ENCODE measurements at regions not wholly inside any gene's neighbourhood (a gene's known extent, or its start where the extent isn't known, plus 50 kb on each side); places are given as distances from the start of the nearest gene placed in this dataset.
A peak's percentile ranks its signal among the peaks of the same experiment; 100 is the strongest.

DNA sequence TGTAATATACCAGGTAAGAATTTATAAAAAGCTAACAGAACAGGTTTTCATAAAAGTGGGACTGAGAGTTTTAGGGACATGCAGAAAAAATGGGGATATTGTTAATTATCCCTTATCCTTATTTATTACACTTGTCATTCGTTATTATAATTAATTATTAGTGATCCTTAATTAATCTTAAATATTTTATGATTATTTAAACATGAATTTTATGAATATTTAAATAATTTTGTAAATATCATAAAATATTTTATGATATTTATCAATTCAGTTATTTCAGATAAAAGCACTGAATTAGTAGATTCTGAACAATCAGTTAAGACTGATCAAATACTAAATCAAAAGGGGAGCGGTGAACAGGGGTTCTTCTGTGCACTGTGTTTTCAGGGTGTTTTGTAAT lies 300.1 kb downstream of the PAX1 start:
- no peak for DNase-seq (ENCODE audit: low read depth in 4 of 4, low spot score in 3 of 4)

DNA sequence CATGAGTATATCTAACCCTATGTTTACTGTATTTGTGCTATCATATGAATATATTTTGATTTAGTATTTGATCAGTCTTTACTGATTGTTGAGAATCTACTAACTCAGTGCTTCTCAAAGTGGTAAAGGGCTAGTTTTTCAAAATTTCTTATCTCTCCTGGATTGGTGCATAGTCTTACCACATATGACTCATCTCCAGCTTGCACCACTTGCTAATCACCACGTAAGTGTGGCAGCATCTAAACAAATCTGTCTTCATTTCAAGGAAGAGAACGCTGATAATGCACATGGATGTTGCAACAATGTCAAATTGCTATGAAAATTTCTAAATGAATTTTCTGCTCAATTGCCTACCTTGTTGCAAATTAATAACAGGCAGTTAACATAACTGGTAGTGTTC lies 299.5 kb downstream of the PAX1 start:
- no peak for DNase-seq (ENCODE audit: low read depth in 4 of 4, low spot score in 3 of 4)

DNA sequence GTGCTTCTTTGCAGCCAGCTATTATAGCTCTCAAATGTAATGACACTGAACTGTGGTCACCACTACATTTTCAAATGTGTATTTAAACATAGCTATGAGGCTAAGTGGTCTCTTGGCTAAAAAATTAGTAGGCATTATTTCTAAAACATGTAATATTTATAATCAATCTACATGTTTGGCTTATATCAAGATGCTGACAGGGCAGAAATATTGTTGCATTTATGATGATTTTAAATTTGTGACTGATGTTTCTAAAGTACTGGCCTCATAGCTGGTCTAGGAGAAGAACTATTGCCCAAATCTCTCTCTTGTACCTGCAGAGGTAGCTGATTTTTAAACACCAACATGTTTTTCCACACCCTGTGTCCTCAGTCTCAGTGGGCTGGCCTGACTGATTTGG lies 298.2 kb downstream of the PAX1 start:
- no peak for DNase-seq (ENCODE audit: low read depth in 4 of 4, low spot score in 3 of 4)

DNA sequence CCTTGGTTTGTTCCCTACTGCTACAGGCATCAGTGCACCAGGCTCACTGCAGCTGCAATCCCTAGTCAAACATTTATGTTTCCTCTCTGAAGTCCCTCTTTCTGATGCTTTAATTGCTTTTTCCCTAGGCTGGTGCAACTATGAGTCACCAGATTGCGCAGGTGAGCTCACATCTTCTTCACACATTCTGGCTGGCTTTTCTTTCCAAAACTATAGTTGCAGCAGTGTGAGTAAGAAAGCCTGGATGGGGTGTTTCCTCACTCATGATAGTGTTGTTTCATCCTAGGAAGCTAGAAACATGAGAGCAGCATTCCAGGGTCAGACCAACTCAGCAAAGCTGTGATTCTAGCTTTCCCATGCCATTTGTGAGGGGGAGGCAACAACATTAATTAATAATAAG lies 296.4 kb downstream of the PAX1 start:
- DNase-seq (ENCODE audit: low read depth in 4 of 4, low spot score in 3 of 4), result no peak

DNA sequence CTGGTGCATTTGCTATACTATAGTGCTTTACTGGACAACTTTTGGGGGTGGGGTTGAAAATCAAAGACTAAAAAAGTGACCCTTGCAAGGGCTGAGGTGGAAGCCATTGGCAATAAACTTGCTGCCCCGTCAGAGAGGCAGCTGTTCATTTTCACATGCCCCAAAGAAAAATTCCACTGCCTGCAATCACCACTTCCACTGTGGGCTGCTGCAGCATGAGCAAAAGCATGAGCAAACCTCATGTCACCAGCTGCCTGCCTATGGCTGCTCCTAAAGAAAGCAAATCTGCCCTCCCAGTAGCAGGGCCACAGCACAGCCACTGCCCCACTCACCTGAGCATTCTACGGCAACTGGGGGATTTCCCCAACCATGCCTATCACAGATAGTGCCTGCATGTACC lies 290.0 kb downstream of the PAX1 start:
- DNase-seq (ENCODE audit: low read depth in 4 of 4, low spot score in 3 of 4), result no peak

DNA sequence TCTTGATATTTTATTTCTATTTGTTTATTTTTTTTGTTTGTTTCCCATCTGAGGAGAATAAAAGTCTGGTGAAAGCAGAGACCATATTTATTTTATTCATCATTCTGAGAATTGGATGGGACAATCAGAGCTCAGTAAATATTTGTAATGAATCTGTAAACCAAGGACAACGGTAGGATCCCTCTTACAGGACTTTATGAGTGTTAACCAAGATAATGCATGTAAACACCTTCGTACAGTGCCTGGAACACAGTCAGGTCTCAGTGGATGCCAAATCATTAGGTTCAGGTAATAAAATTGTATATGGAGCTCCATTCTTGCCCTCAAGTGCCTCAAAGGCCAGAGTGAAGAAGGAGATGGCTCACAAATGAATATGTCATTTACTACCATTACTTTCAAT lies 288.7 kb downstream of the PAX1 start:
- DNase-seq (ENCODE audit: low read depth in 4 of 4, low spot score in 3 of 4), result no peak

DNA sequence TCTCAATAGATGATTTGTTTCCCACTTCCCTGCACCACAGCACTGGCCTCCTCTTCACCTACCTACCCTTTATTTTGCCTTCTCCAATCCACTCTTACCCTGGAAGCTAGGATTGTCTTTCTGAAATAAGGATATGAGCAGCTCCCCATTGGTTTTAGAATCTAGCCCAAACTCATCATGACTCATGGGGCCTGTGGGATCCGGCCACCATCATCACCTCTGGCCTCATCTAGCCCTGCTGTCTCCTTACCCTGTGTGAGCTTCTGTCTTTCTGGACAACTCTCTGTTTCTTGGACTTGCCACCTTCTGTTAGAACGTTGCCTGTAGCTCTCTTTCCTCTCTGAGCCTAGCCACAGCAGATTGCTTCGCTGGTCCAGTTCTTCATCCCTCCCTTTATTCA lies 277.1 kb downstream of the PAX1 start:
- no peak for DNase-seq (ENCODE audit: low read depth in 4 of 4, low spot score in 3 of 4)

DNA sequence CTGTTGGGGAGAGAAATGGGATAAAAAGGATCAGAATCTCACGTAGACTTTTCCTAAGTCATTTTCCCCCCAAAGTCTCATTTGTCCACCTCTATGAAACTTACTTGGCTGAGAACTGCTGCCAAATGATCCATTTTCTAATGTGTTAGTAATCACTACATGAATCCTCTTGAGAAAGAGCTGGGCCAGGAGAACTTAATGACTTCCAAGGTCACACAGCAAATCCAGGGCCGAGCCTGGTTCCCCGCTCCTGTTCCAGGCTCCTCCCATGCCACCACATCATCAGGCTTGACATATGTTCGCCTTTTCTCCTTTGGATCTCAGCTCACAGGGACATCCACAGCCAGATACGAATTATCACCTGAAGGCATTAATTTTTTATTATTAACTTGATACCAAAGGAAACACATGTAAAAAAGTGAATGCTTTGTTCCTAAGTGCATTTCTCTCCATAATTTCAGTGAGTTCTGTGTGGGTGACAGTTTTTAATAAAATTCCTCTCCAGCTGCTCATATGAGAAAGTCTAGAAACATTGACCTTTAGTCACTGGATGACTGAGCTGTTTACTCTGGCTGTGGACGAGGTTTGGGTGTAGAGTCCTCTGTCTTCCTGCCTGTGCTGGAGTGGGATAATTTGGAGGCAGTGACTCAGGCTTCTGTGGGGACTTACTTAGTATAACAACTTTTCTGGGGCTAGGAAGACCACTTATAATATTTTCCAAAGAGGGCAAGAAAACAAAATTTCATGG lies 276.3 kb downstream of the PAX1 start:
- peak in 3 of 4 donors; percentile 5 to 10 (median 7) for DNase-seq (ENCODE audit: low read depth in 4 of 4, low spot score in 3 of 4)

DNA sequence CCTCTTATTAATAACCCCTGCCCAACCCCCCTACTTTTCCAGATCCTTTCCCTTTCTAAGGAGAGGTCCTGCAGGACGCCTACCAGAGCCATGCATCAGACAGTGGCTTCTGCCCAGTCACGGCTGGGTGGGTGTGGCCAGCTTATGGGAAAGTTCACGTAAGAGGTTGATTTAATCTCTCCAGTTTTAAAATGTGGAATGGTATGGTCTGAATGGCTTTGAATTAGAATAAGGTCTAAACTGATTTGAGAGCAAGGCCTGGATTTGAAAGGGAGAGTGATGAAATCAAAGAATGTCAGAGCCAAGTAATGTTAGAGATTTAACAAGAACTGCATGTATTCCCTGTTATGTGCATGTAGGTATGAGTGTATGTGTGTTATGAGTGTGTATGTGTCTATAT lies 275.7 kb downstream of the PAX1 start:
- no peak for DNase-seq (ENCODE audit: low read depth in 4 of 4, low spot score in 3 of 4)

DNA sequence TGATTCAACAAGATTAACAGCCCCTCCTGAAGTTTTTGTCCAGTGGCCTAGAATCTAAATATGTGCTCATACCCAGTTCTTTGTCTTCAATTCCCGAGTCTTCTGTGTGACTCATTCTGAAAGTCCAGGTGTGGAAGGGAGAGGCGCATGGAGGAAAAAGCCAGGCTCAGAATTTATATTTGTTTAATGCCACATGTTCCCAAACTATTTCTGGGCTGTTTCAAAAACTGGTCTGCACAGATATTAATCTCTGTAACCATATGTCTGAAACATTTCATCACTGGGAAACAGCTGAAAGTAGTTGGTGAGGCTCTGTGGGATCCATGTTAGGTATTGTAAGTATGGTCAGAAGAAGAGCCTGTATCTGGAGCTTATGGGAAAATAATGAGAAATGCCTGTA lies 266.0 kb downstream of the PAX1 start:
- DNase-seq (ENCODE audit: low read depth in 4 of 4, low spot score in 3 of 4), result no peak

DNA sequence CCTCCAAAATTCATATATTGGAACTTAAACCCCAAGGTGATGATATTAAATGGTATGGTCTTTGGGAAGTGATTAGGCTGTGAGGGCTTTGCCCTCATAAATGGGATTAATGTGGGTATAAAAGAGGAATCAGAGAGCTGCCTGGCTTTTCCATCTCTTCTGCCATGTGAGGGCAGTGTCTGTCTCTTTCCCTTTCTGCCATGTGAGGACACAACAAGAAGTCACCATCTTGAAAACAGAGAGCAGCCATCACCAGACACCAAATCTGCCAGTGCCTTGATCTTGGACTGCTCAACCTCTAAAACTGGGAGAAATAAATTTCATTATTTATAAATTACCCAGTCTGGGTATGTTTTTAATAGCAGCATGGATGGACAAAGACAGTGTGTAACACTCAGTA lies 263.0 kb downstream of the PAX1 start:
- DNase-seq (ENCODE audit: low read depth in 4 of 4, low spot score in 3 of 4), result no peak

DNA sequence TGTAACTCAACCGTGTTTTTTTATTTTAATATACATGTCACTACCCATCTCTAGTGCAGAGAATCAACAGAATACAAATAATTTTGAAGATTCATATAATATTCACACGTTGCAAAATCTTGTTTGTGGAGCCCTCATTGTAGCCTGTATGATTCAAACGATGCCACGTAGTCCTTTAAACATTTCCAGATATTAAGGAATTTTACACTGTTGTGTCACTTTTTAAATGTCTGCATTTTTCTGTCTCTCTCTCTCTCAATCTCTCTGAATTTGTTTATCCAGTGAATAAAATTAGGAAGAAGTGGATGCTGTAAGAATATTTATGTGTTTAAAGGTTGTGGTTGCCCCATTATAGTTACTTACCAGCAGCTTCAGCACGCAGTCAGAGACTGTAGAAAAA lies 262.0 kb downstream of the PAX1 start:
- DNase-seq (ENCODE audit: low read depth in 4 of 4, low spot score in 3 of 4), result no peak

DNA sequence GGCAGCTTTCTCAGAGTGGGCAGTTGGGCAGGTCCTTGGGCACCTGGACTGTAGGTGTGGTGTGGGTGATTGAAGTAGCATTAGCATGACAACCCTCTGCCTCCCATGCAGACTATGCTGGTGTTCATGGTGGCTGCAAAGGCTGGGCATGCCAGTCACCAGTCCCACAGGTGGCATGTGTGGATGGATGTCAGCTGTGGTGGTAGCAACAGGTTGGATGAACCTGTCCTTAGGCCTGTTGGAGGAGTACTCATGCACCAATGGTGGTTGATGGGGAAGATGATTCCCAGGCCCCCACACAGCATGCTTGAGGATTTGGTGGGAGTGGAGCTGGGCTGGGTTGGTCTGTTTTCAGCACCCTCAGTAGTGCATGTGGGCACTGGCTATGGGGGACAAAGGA lies 251.1 kb downstream of the PAX1 start:
- DNase-seq (ENCODE audit: low read depth in 4 of 4, low spot score in 3 of 4), result no peak

DNA sequence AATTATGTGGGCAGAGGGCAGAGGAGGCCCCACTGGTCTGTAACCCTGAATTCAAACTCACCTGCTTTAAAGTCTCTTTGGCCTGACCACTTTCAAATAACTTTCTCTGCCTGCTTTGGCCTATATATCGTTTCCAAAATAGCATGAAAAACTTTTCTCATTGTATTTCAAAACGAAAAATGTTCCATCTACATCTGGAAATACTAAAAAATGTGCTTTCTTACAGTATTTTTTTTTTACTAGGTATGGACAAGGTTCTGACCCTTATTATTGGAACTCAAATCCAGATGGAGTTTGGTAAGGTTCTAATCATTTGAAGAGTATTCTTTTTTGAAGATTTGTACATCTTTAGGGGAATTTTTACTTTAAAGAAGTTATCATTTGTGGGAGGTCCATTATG lies 241.9 kb downstream of the PAX1 start:
- DNase-seq (ENCODE audit: low read depth in 4 of 4, low spot score in 3 of 4), result no peak

DNA sequence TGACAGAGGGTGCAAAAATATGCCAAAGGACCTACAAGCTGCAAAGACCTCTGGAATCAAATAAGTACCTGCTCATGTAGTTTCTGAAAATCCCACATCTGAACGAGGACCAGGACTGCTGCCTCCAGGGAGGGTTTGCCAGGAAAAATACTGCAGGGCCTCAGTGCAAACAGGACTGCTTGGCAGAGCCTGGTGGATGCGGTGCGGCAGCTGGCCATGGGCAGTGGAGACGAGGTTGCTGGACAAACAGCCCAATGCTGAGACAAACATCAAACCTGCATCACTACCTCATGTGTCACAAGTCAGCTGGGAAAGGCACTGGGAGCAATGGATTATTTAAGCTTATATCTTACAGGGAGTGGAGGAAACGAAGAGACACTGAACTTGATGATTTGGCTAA lies 238.8 kb downstream of the PAX1 start:
- no peak for DNase-seq (ENCODE audit: low read depth in 4 of 4, low spot score in 3 of 4)

DNA sequence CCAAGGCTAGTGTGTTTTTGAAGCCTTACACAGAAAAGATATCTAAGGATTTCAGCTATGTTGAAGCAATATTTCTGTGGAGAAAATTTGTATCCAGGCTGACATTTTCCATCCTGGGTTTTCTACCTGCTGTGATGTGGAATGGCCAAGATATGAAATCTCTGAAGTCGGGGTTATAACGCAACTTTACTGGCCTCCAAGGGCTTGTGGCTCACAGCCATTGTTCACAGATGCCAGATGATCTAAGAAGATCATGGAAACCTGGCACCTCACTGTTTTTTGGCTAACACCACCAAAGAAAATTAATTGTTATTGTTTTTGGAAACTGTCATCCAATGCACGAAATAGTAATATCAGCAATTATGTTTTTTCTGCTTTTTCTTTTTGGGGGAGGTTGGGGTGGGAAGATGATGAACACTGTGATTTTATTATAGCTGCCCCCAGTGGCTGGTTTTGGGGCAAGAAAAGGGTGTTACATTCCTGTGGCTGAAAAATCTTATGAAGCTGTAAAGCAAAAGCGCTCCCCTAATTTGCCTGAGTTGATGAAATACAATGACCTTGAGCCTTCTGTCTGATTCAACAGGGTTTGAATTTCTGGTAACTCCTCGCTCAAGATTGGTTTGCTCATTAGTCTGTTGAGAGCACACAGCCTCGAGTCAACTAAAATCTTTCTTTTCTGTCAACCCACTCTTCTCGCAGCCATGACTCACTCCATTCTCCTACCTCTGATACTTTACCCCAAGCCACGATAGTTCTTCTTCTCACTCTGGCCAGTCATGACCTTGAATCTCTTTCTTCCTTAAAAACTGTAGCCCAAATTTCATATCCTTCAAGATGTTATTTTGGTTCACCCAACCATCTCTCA lies 236.7 kb downstream of the PAX1 start:
- DNase-seq (ENCODE audit: low read depth in 4 of 4, low spot score in 3 of 4), result no peak

DNA sequence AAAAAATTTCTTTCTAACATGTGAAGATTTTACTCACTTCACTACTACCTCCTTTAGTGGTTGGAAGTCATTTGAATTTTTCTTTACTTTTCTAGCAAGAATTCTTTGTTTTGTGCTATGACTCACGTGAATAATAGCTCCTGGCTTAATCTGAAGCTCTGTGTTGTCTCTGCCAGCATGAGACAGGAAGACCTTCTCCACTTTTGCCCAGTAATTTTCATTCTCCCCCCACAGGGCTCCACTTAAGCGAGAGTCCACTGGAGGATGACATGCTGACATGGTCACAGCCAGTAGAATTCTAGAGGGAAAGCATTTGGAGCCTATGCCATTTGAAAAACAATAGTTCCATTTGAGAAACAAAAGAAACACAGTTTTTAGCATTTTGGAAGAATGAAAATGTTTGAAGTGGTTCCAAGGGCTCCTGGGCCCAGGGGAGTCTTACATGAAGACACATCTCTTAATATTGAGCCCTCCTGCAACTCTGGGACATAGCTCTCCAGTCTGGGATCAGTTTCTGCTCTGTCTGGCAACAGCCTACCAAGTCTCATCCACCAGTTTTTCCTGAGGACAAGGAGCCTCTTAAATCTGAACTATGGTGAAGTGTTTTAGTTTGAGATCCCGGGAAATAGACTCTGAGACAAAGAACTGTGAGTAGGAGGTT lies 231.4 kb downstream of the PAX1 start:
- DNase-seq (ENCODE audit: low read depth in 4 of 4, low spot score in 3 of 4), result no peak

DNA sequence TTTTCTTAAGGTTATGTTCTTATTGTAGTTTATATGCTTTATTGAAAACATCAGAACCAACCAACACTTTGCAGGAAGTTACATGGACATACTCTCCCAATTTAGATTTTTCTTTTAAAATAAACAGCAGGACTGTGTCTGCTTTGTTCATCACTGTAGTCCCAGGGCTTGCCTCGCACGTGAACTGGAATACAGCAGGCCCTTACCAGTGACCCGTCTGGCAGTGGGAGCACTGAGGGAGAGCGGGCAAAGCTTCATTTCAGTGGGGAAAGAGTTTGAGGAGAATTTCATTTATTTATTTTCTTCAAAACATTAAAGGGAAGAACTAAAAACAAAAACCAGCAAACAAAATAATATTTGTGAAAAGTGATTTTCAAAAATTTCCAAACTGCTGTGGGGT lies 230.8 kb downstream of the PAX1 start:
- DNase-seq (ENCODE audit: low read depth in 4 of 4, low spot score in 3 of 4), result no peak

DNA sequence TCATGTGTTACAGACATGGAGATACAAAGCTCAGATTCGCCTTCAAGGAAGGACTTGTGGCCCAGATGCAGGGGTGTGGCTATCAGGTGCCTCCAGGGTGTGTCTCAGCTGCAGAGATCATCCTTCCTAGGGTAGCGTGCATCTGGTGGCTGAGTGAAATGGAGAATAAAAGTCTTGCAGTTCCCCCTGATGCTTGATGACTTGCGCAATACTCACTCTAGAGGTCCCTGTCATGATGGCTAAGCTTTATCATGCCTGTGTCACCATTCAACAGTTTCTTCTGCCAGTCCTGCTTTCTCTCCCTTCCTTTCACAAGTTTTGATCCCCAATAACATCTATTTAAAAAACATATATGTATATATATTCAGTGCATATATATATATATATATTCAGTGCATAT lies 228.1 kb downstream of the PAX1 start:
- no peak for DNase-seq (ENCODE audit: low read depth in 4 of 4, low spot score in 3 of 4)

DNA sequence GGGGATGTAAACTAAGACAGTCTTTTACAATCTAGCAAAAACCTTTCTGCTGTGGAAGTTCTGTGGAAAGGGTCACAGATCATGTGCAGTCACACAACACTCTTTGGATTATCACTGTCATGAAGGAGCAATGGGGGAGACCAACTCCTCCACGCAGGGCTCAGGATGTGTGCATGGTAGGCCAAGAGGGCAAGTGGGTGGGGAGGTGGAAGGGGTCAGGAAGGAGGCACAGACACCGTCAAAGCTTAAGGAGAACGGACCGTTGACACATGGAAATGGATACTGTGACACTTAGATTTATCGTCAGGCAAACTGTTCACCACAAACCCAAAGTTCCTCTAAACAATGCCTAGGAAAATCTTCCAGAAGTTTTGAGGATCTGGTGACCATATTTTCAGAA lies 215.8 kb downstream of the PAX1 start:
- DNase-seq (ENCODE audit: low read depth in 4 of 4, low spot score in 3 of 4), result peak in 1 of 4 donors; percentile 22

DNA sequence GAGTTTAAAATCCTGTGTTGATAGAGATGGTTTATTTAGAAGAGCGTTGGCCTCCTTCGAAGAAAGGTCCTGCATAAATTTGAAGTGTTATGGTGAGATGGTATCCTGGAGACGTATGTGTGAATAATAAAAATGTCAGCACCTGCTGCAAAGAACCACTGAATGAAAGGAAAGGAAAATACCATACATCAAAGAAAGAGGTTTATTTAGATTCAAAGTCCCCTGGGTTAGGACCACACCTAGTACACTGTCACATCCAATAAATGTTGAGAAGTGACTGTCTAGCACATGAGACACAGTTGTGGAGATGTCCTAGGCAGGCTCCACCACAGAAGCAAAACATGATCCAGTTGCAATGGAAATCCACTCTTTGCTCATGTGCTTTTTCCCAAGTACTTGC lies 214.7 kb downstream of the PAX1 start:
- DNase-seq (ENCODE audit: low read depth in 4 of 4, low spot score in 3 of 4), result no peak

DNA sequence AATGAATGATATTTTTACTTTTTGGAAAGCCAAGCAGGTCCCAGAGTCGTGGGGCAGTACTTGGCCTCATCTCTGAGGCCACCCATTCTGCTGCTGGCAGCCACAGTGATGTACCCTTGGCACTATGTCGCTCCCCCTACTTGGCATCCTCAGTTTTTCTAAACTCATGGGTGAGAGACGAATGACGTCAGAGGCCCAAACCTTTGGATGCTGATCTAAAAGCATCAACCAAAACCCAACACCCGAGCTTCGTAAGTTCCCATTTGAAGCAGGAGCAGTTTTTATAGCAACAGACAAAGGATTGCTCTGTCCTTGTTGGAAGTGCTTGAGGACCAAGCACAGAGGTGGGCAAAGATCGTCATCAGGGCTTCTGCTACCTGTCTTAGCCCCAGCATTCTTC lies 212.9 kb downstream of the PAX1 start:
- DNase-seq (ENCODE audit: low read depth in 4 of 4, low spot score in 3 of 4), result no peak
